PFSK-1 (cell line): ENCODE measurements at regions not wholly inside any gene's neighbourhood (a gene's known extent, or its start where the extent isn't known, plus 50 kb on each side); places are given as distances from the start of the nearest gene placed in this dataset.

ENCODE experiments used
- FOXP2 ChIP-seq: optimal IDR thresholded peaks from 2 replicates; pipeline ENCODE3; 2011; ENCODE audit warnings: borderline replicate concordance, control low read depth, inconsistent platforms; ENCODE audit not compliant: insufficient read depth; ENCODE audit errors: extremely low read length, extremely low read depth
- POLR2AphosphoS5 ChIP-seq: IDR thresholded peaks from 2 replicates; pipeline ENCODE4 v1.6.1; 2012; ENCODE audit warnings: low read depth, mild to moderate bottlenecking, control low read depth, low read length, moderate library complexity
- SIN3A ChIP-seq: IDR thresholded peaks from 2 replicates; pipeline ENCODE4 v1.6.1; 2012; ENCODE audit warnings: mild to moderate bottlenecking, low read length, moderate library complexity, borderline replicate concordance; ENCODE audit not compliant: insufficient read depth
- TAF1 ChIP-seq: IDR thresholded peaks from 2 replicates; pipeline ENCODE4 v1.6.1; 2012; ENCODE audit warnings: low read length, control low read depth, borderline replicate concordance; ENCODE audit not compliant: insufficient read depth
- TF ChIP-seq, protein P1 (sequence below), 2 experiments: IDR thresholded peaks; 2 replicates each; pipeline versions ENCODE4 v1.6.1 to v1.8.0; 2011 to 2012; ENCODE audit warnings: low read depth in 2 of 2, low read length in 2 of 2, control low read depth in 1 of 2, inconsistent platforms in 1 of 2, mild to moderate bottlenecking in 1 of 2, moderate library complexity in 1 of 2; ENCODE audit not compliant: insufficient read depth in 1 of 2

GRCh38 chr3:64892671-64893309 lies 205.0 kb upstream of the ADAMTS9 start:
- TF ChIP-seq, protein P1, sequence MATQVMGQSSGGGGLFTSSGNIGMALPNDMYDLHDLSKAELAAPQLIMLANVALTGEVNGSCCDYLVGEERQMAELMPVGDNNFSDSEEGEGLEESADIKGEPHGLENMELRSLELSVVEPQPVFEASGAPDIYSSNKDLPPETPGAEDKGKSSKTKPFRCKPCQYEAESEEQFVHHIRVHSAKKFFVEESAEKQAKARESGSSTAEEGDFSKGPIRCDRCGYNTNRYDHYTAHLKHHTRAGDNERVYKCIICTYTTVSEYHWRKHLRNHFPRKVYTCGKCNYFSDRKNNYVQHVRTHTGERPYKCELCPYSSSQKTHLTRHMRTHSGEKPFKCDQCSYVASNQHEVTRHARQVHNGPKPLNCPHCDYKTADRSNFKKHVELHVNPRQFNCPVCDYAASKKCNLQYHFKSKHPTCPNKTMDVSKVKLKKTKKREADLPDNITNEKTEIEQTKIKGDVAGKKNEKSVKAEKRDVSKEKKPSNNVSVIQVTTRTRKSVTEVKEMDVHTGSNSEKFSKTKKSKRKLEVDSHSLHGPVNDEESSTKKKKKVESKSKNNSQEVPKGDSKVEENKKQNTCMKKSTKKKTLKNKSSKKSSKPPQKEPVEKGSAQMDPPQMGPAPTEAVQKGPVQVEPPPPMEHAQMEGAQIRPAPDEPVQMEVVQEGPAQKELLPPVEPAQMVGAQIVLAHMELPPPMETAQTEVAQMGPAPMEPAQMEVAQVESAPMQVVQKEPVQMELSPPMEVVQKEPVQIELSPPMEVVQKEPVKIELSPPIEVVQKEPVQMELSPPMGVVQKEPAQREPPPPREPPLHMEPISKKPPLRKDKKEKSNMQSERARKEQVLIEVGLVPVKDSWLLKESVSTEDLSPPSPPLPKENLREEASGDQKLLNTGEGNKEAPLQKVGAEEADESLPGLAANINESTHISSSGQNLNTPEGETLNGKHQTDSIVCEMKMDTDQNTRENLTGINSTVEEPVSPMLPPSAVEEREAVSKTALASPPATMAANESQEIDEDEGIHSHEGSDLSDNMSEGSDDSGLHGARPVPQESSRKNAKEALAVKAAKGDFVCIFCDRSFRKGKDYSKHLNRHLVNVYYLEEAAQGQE (IDR thresholded peaks at IDR 0.05; ENCODE audit: insufficient read depth in 1 of 2, low read depth in 2 of 2, low read length in 2 of 2), result no peak
- TF ChIP-seq POLR2AphosphoS5 (no peak), TAF1 (no peak), SIN3A (no peak), FOXP2 (no peak)
